ENCODE measurements at regions not wholly inside any gene's neighbourhood (a gene's known extent, or its start where the extent isn't known, plus 50 kb on each side); places are given as distances from the start of the nearest gene placed in this dataset.

DNA sequence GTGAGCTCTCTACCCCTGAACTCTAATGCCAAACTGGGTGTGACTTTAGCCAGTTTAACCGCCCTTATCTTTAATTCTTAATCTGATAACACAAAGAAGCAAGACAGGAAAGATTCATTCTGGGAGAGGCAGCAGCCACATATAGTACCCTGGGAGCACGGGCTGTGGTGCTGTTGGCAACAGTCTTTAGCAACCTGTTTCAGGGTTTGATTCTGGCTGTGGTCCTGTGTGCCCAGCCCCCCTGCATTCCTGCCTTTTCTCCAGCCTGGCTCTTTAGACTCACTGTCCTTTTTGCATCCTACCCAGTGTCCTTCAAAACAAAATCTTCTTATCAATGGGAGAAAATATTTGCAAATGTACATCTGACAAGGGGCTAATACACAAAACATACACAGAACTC, 275.2 kb downstream of the GXYLT1 start:
- no peak for ATAC-seq
- no peaks in the 10 kb centered on the region for H3K27me3 ChIP-seq
- H3K36me3 ChIP-seq: no peaks in the 10 kb centered on the region
- no peak overlapping the region for H3K27ac ChIP-seq
- no peaks in the 10 kb centered on the region for H3K4me1 ChIP-seq
- H3K4me3 ChIP-seq: no peak overlapping the region
- intact Hi-C loops (cut with DNase I): no loop called here
- DNase-seq: no peak
- no peak for TF ChIP-seq CTCF (IDR thresholded peaks at IDR 0.05)
- H3K9me3 ChIP-seq: no peaks in the 10 kb centered on the region

- TF ChIP-seq CTCF (IDR thresholded peaks at IDR 0.05): no peak
- Histone ChIP-seq H3K4me3 (no peak overlapping the region), H3K9me3 (no peaks in the 10 kb centered on the region), H3K36me3 (no peaks in the 10 kb centered on the region), H3K4me1 (no peaks in the 10 kb centered on the region), H3K27me3 (no peaks in the 10 kb centered on the region), H3K27ac (no peak overlapping the region)
- ATAC-seq (no peak), DNase-seq (no peak)
- intact Hi-C loops (cut with DNase I): no loop called here
These were observed 277.7 kb downstream of the GXYLT1 start for GRCh38 chr12:41866878-41867430.

GRCh38 chr12:41856228-41856627, 288.4 kb downstream of the GXYLT1 start:
- H3K27ac ChIP-seq: no peak overlapping the region
- no peak overlapping the region for H3K4me3 ChIP-seq
- TF ChIP-seq CTCF (IDR thresholded peaks at IDR 0.05): no peak
- no peak for ATAC-seq
- no peaks in the 10 kb centered on the region for H3K4me1 ChIP-seq
- H3K36me3 ChIP-seq: no peaks in the 10 kb centered on the region
- H3K9me3 ChIP-seq: no peaks in the 10 kb centered on the region
- intact Hi-C loops (cut with DNase I): no loop called here
- H3K27me3 ChIP-seq: no peaks in the 10 kb centered on the region
- DNase-seq: no peak

GRCh38 chr12:41850046-41850445, 294.6 kb downstream of the GXYLT1 start:
- Histone ChIP-seq H3K27ac (no peak overlapping the region), H3K4me1 (no peaks in the 10 kb centered on the region), H3K4me3 (no peak overlapping the region), H3K27me3 (no peaks in the 10 kb centered on the region), H3K9me3 (no peaks in the 10 kb centered on the region), H3K36me3 (no peaks in the 10 kb centered on the region)
- no peak for ATAC-seq
- no peak for TF ChIP-seq CTCF (IDR thresholded peaks at IDR 0.05)
- intact Hi-C loops (cut with DNase I): no loop called here
- DNase-seq: no peak

DNA sequence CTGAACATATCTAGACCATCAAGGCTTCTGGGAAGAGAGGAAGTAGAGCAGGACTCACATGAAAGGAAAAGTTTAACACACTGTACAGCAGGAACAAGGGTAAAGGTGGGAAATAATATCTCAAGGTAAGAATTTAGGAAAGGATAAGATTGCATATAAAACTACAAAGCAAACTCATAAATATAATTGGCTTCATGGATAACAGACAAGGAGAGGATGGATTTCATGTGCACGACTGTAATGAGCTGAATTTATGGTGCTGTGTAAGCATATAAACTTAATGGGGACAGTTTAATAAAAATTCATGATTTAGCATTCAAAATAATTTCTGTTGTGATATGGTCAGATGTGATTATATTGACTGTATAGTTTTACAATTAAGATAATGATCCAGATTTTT, 298.0 kb downstream of the GXYLT1 start:
- no peaks in the 10 kb centered on the region for H3K36me3 ChIP-seq
- no peaks in the 10 kb centered on the region for H3K27me3 ChIP-seq
- no peak for TF ChIP-seq CTCF (IDR thresholded peaks at IDR 0.05)
- no peak overlapping the region for H3K27ac ChIP-seq
- no peak for DNase-seq
- H3K4me3 ChIP-seq: no peak overlapping the region
- H3K4me1 ChIP-seq: no peaks in the 10 kb centered on the region
- no peaks in the 10 kb centered on the region for H3K9me3 ChIP-seq
- no peak for ATAC-seq
- intact Hi-C loops (cut with DNase I): no loop called here

- TF ChIP-seq CTCF (IDR thresholded peaks at IDR 0.05): no peak
- Histone ChIP-seq H3K36me3 (no peaks in the 10 kb centered on the region), H3K27me3 (no peaks in the 10 kb centered on the region), H3K9me3 (no peaks in the 10 kb centered on the region), H3K4me3 (no peak overlapping the region), H3K4me1 (no peaks in the 10 kb centered on the region), H3K27ac (no peak overlapping the region)
- intact Hi-C loops (cut with DNase I): no loop called here
- ATAC-seq (no peak), DNase-seq (no peak)
These were observed 308.3 kb downstream of the GXYLT1 start for GRCh38 chr12:41836416-41836815.

Data from upper lobe of right lung (tissue), 1 donor.